GM06990 (cell line): ENCODE measurements at regions not wholly inside any gene's neighbourhood (a gene's known extent, or its start where the extent isn't known, plus 50 kb on each side); places are given as distances from the start of the nearest gene placed in this dataset.
A peak's percentile ranks its signal among the peaks of the same experiment; 100 is the strongest.

Experiments used
- DNase-seq: peaks from one replicate; pipeline ENCODE4 v3.0.0-alpha.2; 2011; ENCODE audit not compliant: insufficient read length; ENCODE audit errors: extremely low read depth
- H3K27me3 ChIP-seq: replicated peaks from 2 replicates; pipeline ENCODE4 v1.6.0; 2011; ENCODE audit warnings: low read length; ENCODE audit not compliant: control insufficient read depth, insufficient read depth
- H3K36me3 ChIP-seq: 2 replicates; pipeline ENCODE4 v1.5.1; 2011; ENCODE audit warnings: low read length; ENCODE audit not compliant: control insufficient read depth, insufficient read depth
- H3K4me3 ChIP-seq: replicated peaks from 2 replicates; pipeline ENCODE4 v1.5.1; 2011; ENCODE audit warnings: low read depth, mild to moderate bottlenecking, control low read depth, low read length
- CTCF ChIP-seq: IDR thresholded peaks from 2 replicates; pipeline ENCODE4 v1.5.1; 2011; ENCODE audit warnings: low read length, control low read depth, mild to moderate bottlenecking, inconsistent platforms; ENCODE audit not compliant: insufficient read depth, poor library complexity, severe bottlenecking

DNA sequence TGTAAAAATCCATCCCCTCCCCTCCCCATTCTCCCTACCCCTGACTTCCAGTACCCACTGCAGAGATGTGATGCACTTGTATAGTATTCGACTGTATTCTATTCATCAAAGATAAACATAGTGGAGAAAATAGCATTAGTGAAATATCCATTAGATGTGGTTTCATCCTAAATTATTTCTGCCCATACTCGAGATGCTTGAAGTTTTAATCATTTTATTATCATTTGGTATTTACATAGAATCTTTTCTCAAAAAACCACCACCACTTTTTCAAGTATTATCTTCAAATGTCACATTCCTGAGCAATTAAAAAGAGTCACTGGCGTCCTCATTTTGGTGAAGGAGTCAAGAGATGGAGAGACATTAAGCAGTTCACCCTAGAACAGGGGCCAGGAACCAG lies 181.9 kb downstream of the HAO1 start:
- H3K36me3 ChIP-seq, result no peaks in the 10 kb centered on the region
- DNase-seq, result no peak
- H3K4me3 ChIP-seq, result no peak overlapping the region
- no peaks in the 10 kb centered on the region for H3K27me3 ChIP-seq
- TF ChIP-seq CTCF, result no peak

GRCh38 chr20:7760247-7761031 lies 179.8 kb downstream of the HAO1 start:
- TF ChIP-seq CTCF, result no peak
- DNase-seq, result no peak
- H3K27me3 ChIP-seq, result no peaks in the 10 kb centered on the region

DNA sequence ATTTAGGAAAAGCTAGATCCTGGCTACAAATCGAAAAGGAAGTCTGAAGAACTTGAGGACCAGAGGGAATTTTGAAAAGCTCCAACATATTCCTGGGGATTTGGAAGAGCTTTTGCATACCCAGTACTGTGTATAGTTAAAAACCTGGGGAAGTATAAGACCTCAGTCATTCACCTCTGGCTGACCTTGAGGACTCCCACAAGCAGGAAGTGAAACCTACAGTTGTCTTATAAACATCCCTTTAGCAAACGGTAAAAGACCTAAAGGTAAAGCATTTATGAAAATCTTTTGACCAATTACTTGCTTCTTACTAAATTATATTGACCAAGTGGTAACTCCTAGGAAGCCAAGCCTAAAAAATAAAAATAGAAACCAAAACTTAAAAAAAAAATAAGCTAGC lies 175.0 kb downstream of the HAO1 start:
- TF ChIP-seq CTCF, result no peak
- Histone ChIP-seq H3K27me3 (no peaks in the 10 kb centered on the region), H3K4me3 (no peak overlapping the region), H3K36me3 (no peaks in the 10 kb centered on the region)
- DNase-seq, result no peak

More at GRCh38 chr20:7760247-7761031, 179.8 kb downstream of the HAO1 start:
- Histone ChIP-seq H3K36me3 (no peaks in the 10 kb centered on the region), H3K4me3 (no peak overlapping the region)

GRCh38 chr20:7770046-7770445 lies 170.2 kb downstream of the HAO1 start:
- TF ChIP-seq CTCF, result no peak
- H3K4me3 ChIP-seq, result no peak overlapping the region
- DNase-seq, result no peak
- no peaks in the 10 kb centered on the region for H3K36me3 ChIP-seq
- no peaks in the 10 kb centered on the region for H3K27me3 ChIP-seq

GRCh38 chr20:7770578-7770977 lies 169.7 kb downstream of the HAO1 start:
- Histone ChIP-seq H3K36me3 (no peaks in the 10 kb centered on the region), H3K27me3 (no peaks in the 10 kb centered on the region), H3K4me3 (no peak overlapping the region)
- no peak for TF ChIP-seq CTCF
- peak; percentile 44 for DNase-seq
